Ascending aorta (tissue), 2 donors: ENCODE measurements at regions not wholly inside any gene's neighbourhood (a gene's known extent, or its start where the extent isn't known, plus 50 kb on each side); places are given as distances from the start of the nearest gene placed in this dataset.
A peak's percentile ranks its signal among the peaks of the same experiment; 100 is the strongest.
"Not testable (repeated sequence)": the region's sequence is repeated elsewhere in the genome, so short reads cannot be mapped to it uniquely, and the experiment has no call there.

ENCODE experiments used
- DNase-seq, 2 donors: peaks; one replicate each; pipeline ENCODE4 v3.0.0-alpha.2; 2019; ENCODE audit warnings: low spot score in 2 of 2
- H3K27ac ChIP-seq, 2 donors: fragments of 200-600 bp; sonication (generic); one replicate each; pipeline ENCODE4 v1.5.1; 2016 to 2017; ENCODE audit warnings: mild to moderate bottlenecking in 1 of 2
- H3K27me3 ChIP-seq: fragments of 200-600 bp; sonication (generic); one replicate; pipeline ENCODE4 v1.5.1; 2017
- H3K36me3 ChIP-seq, 2 donors: fragments of 200-600 bp; sonication (generic); one replicate each; pipeline ENCODE4 v1.5.1; 2016
- H3K4me1 ChIP-seq, 2 donors: fragments of 200-600 bp; sonication (generic); one replicate each; pipeline ENCODE4 v1.5.1; 2016 to 2017; ENCODE audit warnings: mild to moderate bottlenecking in 1 of 2
- H3K4me3 ChIP-seq, 2 donors: fragments of 200-600 bp; sonication (generic); one replicate each; pipeline ENCODE4 v1.5.1; 2016 to 2017; ENCODE audit warnings: mild to moderate bottlenecking in 1 of 2
- H3K9me3 ChIP-seq, 2 donors: fragments of 200-600 bp; sonication (generic); one replicate each; pipeline ENCODE4 v1.5.1; 2016
- CTCF ChIP-seq, 3 experiments: fragments of 200-600 bp in 2 of 3; fragments of 450-650 bp in 1 of 3; sonication (generic) in 2 of 3; IDR thresholded peaks; one replicate each; pipeline ENCODE4 v1.5.1; 2016 to 2019; ENCODE audit warnings: antibody characterized with exemption in 3 of 3, mild to moderate bottlenecking in 1 of 3, moderate library complexity in 1 of 3
- intact Hi-C: fragments of 100-400 bp; cut with DNase I; formaldehyde crosslinking; loops from one replicate; pipeline ENCODE4 v1.15.1; 2023

DNA sequence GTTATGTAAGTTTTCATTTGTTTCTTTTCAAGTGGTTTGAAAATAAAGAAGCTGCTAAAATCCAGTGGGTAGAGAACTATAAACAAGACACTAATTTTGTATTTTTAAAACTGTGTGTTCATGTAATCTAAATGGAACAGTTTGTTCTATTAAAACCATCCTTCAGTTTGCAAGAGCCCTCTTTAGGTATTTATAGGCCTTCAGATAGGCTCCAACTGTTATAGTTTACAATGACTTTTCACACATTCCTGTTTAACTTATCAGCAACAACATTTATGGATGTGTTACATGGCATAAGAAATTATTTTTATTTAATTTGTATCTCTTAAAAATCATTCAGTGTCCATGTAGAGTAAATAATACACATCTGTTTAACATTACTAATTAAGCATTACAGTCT, 126.7 kb upstream of the SLCO6A1 start:
- Histone ChIP-seq H3K9me3 (no peaks in the 10 kb centered on the region), H3K4me3 (no peak overlapping the region), H3K27ac (no peak overlapping the region), H3K36me3 (no peaks in the 10 kb centered on the region), H3K4me1 (no peaks in the 10 kb centered on the region), H3K27me3 (no peaks in the 10 kb centered on the region)
- DNase-seq, result no peak
- no peak for TF ChIP-seq CTCF (IDR thresholded peaks at IDR 0.05)
- intact Hi-C loops, result no loop called here

DNA sequence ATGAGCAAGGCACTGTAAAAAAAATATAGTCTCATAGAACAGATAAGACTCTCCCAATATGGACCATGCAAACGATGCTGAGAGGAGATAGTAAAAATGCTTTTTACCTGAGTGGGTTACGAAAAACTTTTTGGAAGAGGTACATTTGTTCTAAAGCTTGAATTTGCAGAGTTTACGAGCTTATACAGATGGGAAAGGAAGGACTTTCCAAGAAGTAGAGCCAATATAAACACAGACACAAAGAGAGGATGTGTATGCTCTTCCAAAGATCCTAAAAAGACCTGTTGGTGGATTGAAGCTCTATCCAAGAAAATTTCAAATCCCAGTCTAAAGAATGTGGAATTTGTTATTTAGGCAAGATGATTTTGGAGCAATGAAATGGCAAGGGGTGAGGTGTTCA, 127.1 kb upstream of the SLCO6A1 start:
- intact Hi-C loops, result no loop called here
- Histone ChIP-seq H3K27ac (no peak overlapping the region), H3K9me3 (no peaks in the 10 kb centered on the region), H3K36me3 (no peaks in the 10 kb centered on the region), H3K4me3 (no peak overlapping the region), H3K4me1 (no peaks in the 10 kb centered on the region), H3K27me3 (no peaks in the 10 kb centered on the region)
- TF ChIP-seq CTCF (IDR thresholded peaks at IDR 0.05), result no peak
- no peak for DNase-seq

DNA sequence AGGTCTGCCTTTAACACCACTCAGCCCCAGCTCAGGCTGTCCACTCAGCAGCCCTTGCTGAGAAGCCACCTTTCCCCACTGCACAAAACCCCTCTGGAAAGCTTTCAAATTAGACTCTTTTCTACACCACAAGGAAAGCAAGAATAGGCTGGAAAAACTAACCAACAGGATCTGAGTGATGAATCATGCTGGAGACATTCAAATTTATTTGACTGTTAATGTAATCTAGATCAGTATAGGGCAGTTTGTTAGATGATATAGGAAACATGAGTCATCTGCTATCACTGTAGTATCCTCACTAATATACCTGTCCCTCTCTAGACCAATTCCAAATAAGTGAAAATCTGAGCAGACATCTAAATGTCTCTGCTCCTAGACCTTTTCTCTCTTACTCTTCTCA, 127.8 kb upstream of the PAM start:
- no peaks in the 10 kb centered on the region for H3K9me3 ChIP-seq
- no peak overlapping the region for H3K4me3 ChIP-seq
- no peaks in the 10 kb centered on the region for H3K36me3 ChIP-seq
- H3K27me3 ChIP-seq, result no peaks in the 10 kb centered on the region
- no peak for DNase-seq
- no peaks in the 10 kb centered on the region for H3K4me1 ChIP-seq
- intact Hi-C loops, result no loop called here
- no peak overlapping the region for H3K27ac ChIP-seq
- TF ChIP-seq CTCF (IDR thresholded peaks at IDR 0.05), result no peak

- Histone ChIP-seq H3K27me3 (no peaks in the 10 kb centered on the region), H3K9me3 (no peaks in the 10 kb centered on the region), H3K4me1 (no peaks in the 10 kb centered on the region), H3K27ac (peak overlapping the region; percentile 19 to 64), H3K36me3 (no peaks in the 10 kb centered on the region), H3K4me3 (no peak overlapping the region)
- intact Hi-C loops, result no loop called here
- DNase-seq, result peak in 1 of 2 donors; percentile 66
- no peak for TF ChIP-seq CTCF (IDR thresholded peaks at IDR 0.05)
These were observed 126.5 kb upstream of the PAM start for GRCh38 chr5:102628441-102629175.

- H3K36me3 ChIP-seq, result no peaks in the 10 kb centered on the region
- DNase-seq, result no peak
- no peak overlapping the region for H3K27ac ChIP-seq
- intact Hi-C loops, result no loop called here
- H3K4me3 ChIP-seq, result no peak overlapping the region
- TF ChIP-seq CTCF (IDR thresholded peaks at IDR 0.05), result no peak
- H3K4me1 ChIP-seq, result no peaks in the 10 kb centered on the region
- no peaks in the 10 kb centered on the region for H3K9me3 ChIP-seq
- H3K27me3 ChIP-seq, result no peaks in the 10 kb centered on the region
These were observed 125.1 kb upstream of the PAM start for GRCh38 chr5:102629827-102630605.

- H3K27me3 ChIP-seq, H3K9me3 ChIP-seq, H3K4me3 ChIP-seq, intact Hi-C loops, H3K4me1 ChIP-seq, H3K36me3 ChIP-seq, H3K27ac ChIP-seq, DNase-seq: not testable (repeated sequence)
These were observed 119.7 kb upstream of the PAM start for GRCh38 chr5:102635399-102635798.
